ENCODE measurements at regions not wholly inside any gene's neighbourhood (a gene's known extent, or its start where the extent isn't known, plus 50 kb on each side); places are given as distances from the start of the nearest gene placed in this dataset.
"Not testable (repeated sequence)": the region's sequence is repeated elsewhere in the genome, so short reads cannot be mapped to it uniquely, and the experiment has no call there.

GRCh38 chr16:9663588-9663987 lies 518.6 kb downstream of the GRIN2A start:
- no peak for DNase-seq (ENCODE audit: extremely low read depth, low read depth)

GRCh38 chr16:9665851-9666271 lies 516.4 kb downstream of the GRIN2A start:
- no peak for DNase-seq (ENCODE audit: extremely low read depth, low read depth)

- no peak for DNase-seq (ENCODE audit: extremely low read depth, low read depth)
These were observed 515.3 kb downstream of the GRIN2A start for GRCh38 chr16:9666834-9667480.

GRCh38 chr16:9670033-9670432 lies 512.2 kb downstream of the GRIN2A start:
- no peak for DNase-seq (ENCODE audit: extremely low read depth, low read depth)

GRCh38 chr16:9670616-9671015 lies 511.6 kb downstream of the GRIN2A start:
- not testable (repeated sequence) for DNase-seq (ENCODE audit: extremely low read depth, low read depth)

GRCh38 chr16:9676560-9677300 lies 505.5 kb downstream of the GRIN2A start:
- not testable (repeated sequence) for DNase-seq (ENCODE audit: extremely low read depth, low read depth)

GRCh38 chr16:9677301-9677653 lies 505.0 kb downstream of the GRIN2A start:
- no peak for DNase-seq (ENCODE audit: extremely low read depth, low read depth)

- DNase-seq (ENCODE audit: extremely low read depth, low read depth): no peak
These were observed 502.9 kb downstream of the GRIN2A start for GRCh38 chr16:9679213-9679767.

- no peak for DNase-seq (ENCODE audit: extremely low read depth, low read depth)
These were observed 502.1 kb downstream of the GRIN2A start for GRCh38 chr16:9680019-9680655.

GRCh38 chr16:9680968-9681367 lies 501.3 kb downstream of the GRIN2A start:
- DNase-seq (ENCODE audit: extremely low read depth, low read depth): no peak

GRCh38 chr16:9681508-9681907 lies 500.7 kb downstream of the GRIN2A start:
- DNase-seq (ENCODE audit: extremely low read depth, low read depth): no peak

- no peak for DNase-seq (ENCODE audit: extremely low read depth, low read depth)
These were observed 499.9 kb downstream of the GRIN2A start for GRCh38 chr16:9682320-9682719.

- no peak for DNase-seq (ENCODE audit: extremely low read depth, low read depth)
These were observed 498.6 kb downstream of the GRIN2A start for GRCh38 chr16:9683677-9684076.

GRCh38 chr16:9687737-9688319 lies 494.4 kb downstream of the GRIN2A start:
- no peak for DNase-seq (ENCODE audit: extremely low read depth, low read depth)

GRCh38 chr16:9689597-9689996 lies 492.6 kb downstream of the GRIN2A start:
- no peak for DNase-seq (ENCODE audit: extremely low read depth, low read depth)

GRCh38 chr16:9695152-9695551 lies 487.1 kb downstream of the GRIN2A start:
- no peak for DNase-seq (ENCODE audit: extremely low read depth, low read depth)

Small RNA genes in the stretch of these regions (small RNA-seq; reads per million reads assigned to genes)
- gene RNA5SP403 (0 reads per million in 2 experiments), gene RNA5SP404 (0 reads per million in 2 experiments)

Data from NCI-H460 (cell line).